ENCODE measurements at regions not wholly inside any gene's neighbourhood (a gene's known extent, or its start where the extent isn't known, plus 50 kb on each side); places are given as distances from the start of the nearest gene placed in this dataset.

DNA sequence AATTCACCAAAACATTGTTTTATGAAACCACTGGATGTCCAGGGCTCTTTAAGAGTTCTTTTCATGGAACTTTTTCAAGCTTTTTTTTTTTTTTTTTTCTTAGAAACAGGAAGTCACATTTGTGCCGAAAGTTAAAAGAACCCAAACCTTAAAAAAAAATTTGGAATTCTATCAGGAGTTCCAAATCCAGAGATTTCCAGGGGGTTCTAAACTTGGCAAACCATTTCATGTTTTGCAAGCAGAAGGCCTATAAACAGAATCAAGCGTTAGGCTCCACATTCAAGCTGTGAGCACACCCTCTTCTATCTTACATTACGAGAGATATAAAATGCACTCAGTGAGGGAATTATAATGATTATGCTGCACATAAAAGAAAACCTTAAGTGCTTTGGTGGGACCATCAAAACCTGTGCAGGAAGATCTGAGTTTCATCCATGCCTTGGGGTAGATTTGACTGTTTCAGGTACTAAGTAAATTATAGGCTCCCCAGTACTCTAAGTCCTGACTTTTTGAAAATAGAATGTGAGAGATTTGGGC lies 154.8 kb upstream of the FAR2 start:
- TF ChIP-seq, protein P1, sequence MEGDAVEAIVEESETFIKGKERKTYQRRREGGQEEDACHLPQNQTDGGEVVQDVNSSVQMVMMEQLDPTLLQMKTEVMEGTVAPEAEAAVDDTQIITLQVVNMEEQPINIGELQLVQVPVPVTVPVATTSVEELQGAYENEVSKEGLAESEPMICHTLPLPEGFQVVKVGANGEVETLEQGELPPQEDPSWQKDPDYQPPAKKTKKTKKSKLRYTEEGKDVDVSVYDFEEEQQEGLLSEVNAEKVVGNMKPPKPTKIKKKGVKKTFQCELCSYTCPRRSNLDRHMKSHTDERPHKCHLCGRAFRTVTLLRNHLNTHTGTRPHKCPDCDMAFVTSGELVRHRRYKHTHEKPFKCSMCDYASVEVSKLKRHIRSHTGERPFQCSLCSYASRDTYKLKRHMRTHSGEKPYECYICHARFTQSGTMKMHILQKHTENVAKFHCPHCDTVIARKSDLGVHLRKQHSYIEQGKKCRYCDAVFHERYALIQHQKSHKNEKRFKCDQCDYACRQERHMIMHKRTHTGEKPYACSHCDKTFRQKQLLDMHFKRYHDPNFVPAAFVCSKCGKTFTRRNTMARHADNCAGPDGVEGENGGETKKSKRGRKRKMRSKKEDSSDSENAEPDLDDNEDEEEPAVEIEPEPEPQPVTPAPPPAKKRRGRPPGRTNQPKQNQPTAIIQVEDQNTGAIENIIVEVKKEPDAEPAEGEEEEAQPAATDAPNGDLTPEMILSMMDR (IDR thresholded peaks at IDR 0.05): no peak
- TF ChIP-seq POLR2A (IDR thresholded peaks at IDR 0.05): no peak

All from right lobe of liver (tissue), 4 donors.